Nephron progenitor cell (in vitro differentiated cells): ENCODE measurements at regions not wholly inside any gene's neighbourhood (a gene's known extent, or its start where the extent isn't known, plus 50 kb on each side); places are given as distances from the start of the nearest gene placed in this dataset.

Experiments used
- DNase-seq: peaks from one replicate; pipeline ENCODE4 v3.0.0; 2021
- H3K27ac Mint-ChIP-seq: 2 replicates; pipeline ENCODE4 v1.8.0; 2021; ENCODE audit warnings: mild to moderate bottlenecking, moderate library complexity, mixed read lengths
- H3K27me3 Mint-ChIP-seq: 2 replicates; pipeline ENCODE4 v1.8.0; 2021; ENCODE audit warnings: mild to moderate bottlenecking, low read depth, mixed read lengths; ENCODE audit not compliant: poor library complexity
- H3K36me3 Mint-ChIP-seq: 2 replicates; pipeline ENCODE4 v1.8.0; 2021; ENCODE audit warnings: low read depth, mixed read lengths
- H3K4me1 Mint-ChIP-seq: 2 replicates; pipeline ENCODE4 v1.8.0; 2021; ENCODE audit warnings: mixed read lengths
- H3K4me3 Mint-ChIP-seq: 2 replicates; pipeline ENCODE4 v1.8.0; 2021; ENCODE audit warnings: mild to moderate bottlenecking, moderate library complexity, mixed read lengths
- H3K9me3 Mint-ChIP-seq: 2 replicates; pipeline ENCODE4 v1.8.0; 2021; ENCODE audit warnings: mild to moderate bottlenecking, moderate library complexity, mixed read lengths
- TF ChIP-seq, protein P1 (sequence below): fragments of 200-600 bp; sonication (generic); IDR thresholded peaks from 2 replicates; pipeline ENCODE4 v1.5.0; 2021; ENCODE audit warnings: antibody characterized with exemption

DNA sequence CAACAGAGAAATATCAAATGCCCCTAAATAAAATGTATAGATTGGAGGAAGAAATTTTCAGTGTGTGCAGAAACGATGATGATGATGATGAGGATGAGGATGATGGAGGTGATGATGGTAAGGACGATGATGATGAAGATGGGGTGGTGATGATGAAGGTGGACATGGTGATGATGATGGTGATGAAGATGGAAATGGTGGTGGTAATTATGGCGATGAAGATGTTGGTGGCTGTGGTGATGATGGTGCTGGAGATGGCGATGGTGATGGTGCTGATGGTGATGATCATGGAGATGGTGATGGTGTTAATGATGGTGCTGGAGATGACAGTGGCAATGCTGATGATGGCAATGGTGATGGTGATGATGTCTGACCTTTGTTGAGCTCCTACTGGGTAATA lies 141.2 kb downstream of the DHX35 start:
- H3K27ac Mint-ChIP-seq, result no peak overlapping the region
- H3K36me3 Mint-ChIP-seq, result no peaks in the 10 kb centered on the region
- peaks cover 92% of the 10 kb centered on the region for H3K27me3 Mint-ChIP-seq
- H3K4me1 Mint-ChIP-seq, result peaks cover 8% of the 10 kb centered on the region
- H3K4me3 Mint-ChIP-seq, result no peak overlapping the region
- DNase-seq, result no peak
- TF ChIP-seq, protein P1, sequence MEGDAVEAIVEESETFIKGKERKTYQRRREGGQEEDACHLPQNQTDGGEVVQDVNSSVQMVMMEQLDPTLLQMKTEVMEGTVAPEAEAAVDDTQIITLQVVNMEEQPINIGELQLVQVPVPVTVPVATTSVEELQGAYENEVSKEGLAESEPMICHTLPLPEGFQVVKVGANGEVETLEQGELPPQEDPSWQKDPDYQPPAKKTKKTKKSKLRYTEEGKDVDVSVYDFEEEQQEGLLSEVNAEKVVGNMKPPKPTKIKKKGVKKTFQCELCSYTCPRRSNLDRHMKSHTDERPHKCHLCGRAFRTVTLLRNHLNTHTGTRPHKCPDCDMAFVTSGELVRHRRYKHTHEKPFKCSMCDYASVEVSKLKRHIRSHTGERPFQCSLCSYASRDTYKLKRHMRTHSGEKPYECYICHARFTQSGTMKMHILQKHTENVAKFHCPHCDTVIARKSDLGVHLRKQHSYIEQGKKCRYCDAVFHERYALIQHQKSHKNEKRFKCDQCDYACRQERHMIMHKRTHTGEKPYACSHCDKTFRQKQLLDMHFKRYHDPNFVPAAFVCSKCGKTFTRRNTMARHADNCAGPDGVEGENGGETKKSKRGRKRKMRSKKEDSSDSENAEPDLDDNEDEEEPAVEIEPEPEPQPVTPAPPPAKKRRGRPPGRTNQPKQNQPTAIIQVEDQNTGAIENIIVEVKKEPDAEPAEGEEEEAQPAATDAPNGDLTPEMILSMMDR, result no peak
- peaks cover 25% of the 10 kb centered on the region for H3K9me3 Mint-ChIP-seq

DNA sequence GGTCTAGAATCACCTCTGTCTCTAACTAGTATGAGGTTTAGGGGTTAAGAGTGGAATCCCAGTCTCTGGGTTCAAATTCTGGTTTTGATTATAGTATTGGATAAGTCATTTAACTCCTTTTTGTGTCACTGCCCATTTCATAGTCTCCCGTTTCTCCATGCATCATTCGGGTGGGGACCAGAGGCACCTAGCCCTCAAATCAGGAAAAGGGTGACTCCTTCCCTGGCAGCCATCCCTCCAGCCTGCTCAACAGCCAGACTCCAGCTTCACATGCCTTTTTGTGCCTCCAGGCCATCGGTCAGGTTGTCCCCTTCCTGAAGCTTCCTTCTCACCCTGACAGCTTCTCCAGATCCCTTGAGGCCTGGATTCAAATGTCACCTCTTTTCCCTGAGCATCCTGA lies 139.8 kb downstream of the DHX35 start:
- Mint-ChIP-seq H3K4me3 (no peak overlapping the region), H3K4me1 (peaks cover 19% of the 10 kb centered on the region), H3K27ac (no peak overlapping the region), H3K9me3 (peaks cover 25% of the 10 kb centered on the region), H3K27me3 (peaks cover 90% of the 10 kb centered on the region), H3K36me3 (no peaks in the 10 kb centered on the region)
- DNase-seq, result no peak
- TF ChIP-seq, protein P1, result no peak

DNA sequence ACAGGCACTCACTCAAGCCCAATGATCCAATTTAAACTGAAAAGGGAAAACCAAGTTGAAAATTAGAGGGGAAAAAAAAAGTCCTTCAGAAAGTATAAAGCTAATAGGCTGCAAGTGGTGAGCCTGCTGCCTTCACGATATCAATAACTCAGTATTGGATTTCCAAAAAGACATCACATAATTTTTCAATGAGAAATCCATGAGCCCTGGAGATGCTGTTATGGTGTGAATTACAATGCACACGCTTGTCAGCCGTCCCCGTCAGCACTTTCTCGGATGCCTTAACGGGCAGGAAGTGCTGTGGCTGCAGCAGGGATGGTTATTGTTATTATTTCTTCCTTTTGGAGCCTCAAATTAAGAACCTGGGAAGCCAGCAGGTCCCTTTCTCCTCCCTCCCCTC lies 138.5 kb downstream of the DHX35 start:
- no peaks in the 10 kb centered on the region for H3K36me3 Mint-ChIP-seq
- H3K4me3 Mint-ChIP-seq, result no peak overlapping the region
- TF ChIP-seq, protein P1, result no peak
- H3K4me1 Mint-ChIP-seq, result peaks cover 19% of the 10 kb centered on the region
- H3K9me3 Mint-ChIP-seq, result peaks cover 20% of the 10 kb centered on the region
- no peak overlapping the region for H3K27ac Mint-ChIP-seq
- no peak for DNase-seq
- H3K27me3 Mint-ChIP-seq, result peaks cover 90% of the 10 kb centered on the region

DNA sequence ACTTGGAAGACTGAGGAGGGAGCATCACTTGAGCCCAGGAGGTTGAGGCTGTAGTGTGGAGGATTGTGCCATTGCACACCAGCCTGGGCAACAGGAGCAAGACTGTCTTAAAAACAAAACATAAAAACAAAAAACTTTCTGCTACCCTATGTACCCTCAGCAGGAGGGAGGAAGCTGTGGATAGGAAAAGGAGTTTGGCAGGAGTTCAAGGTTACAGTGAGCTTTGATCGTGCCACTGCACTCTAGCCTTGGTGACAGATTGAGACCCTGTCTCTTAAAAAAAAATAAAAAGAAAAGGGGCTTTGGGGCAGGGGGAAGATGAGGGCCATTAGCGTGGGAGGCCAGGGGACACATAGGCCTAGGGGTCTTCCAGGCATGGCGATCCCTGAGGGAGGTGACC lies 135.7 kb downstream of the DHX35 start:
- DNase-seq, result no peak
- TF ChIP-seq, protein P1, result no peak
- Mint-ChIP-seq H3K27ac (no peak overlapping the region), H3K27me3 (peaks cover 82% of the 10 kb centered on the region), H3K36me3 (no peaks in the 10 kb centered on the region), H3K9me3 (peaks cover 3% of the 10 kb centered on the region), H3K4me1 (peaks cover 19% of the 10 kb centered on the region), H3K4me3 (no peak overlapping the region)

DNA sequence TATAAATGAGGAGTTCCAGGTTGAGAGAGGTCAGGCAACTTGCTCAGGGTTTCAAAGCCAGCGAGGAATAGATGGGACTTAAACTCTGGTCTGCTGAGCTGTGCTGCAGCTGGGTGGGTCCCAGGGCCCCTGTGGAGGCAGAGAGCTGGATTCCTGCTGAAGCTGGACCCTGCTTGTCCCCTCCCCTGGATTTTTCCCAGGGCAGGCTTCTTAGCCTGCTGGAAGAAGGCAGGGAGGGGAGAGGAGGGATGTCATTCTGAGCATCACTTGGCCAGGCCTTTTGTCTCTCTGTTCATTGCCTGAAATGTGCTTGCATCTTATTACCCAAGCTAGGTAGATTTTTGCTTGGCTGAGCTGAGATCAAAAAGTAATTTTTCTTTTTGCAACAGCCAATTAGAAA lies 133.7 kb downstream of the DHX35 start:
- H3K4me3 Mint-ChIP-seq, result no peak overlapping the region
- H3K9me3 Mint-ChIP-seq, result no peaks in the 10 kb centered on the region
- H3K27me3 Mint-ChIP-seq, result peaks cover 69% of the 10 kb centered on the region
- no peaks in the 10 kb centered on the region for H3K36me3 Mint-ChIP-seq
- H3K27ac Mint-ChIP-seq, result no peak overlapping the region
- TF ChIP-seq, protein P1, result no peak
- DNase-seq, result no peak
- H3K4me1 Mint-ChIP-seq, result peaks cover 37% of the 10 kb centered on the region

DNA sequence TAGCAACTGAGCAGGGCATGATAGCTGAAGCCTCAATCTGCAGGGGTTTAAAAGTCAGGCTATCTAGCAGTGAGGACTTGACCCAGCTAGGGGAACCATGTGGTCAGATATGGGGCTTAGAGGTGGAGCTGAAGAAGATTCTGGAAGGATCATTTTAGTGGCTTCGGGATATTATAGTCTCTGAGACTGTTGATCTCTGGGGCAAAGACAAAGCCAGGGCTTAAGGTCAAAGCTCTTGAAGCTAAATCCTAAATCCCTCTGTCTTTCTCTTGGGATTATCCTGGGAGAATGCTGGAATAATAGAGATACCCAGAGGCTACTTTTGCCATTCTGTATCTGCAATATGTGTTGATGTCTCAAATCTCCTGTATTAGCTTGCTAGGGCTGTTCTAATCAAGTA lies 132.2 kb downstream of the DHX35 start:
- Mint-ChIP-seq H3K9me3 (peaks cover 3% of the 10 kb centered on the region), H3K4me3 (no peak overlapping the region), H3K4me1 (peaks cover 52% of the 10 kb centered on the region), H3K27me3 (peaks cover 57% of the 10 kb centered on the region), H3K27ac (no peak overlapping the region), H3K36me3 (no peaks in the 10 kb centered on the region)
- TF ChIP-seq, protein P1, result no peak
- DNase-seq, result no peak
